IPS-NIHi7 (cell line): ENCODE measurements at regions not wholly inside any gene's neighbourhood (a gene's known extent, or its start where the extent isn't known, plus 50 kb on each side); places are given as distances from the start of the nearest gene placed in this dataset.

Experiments used
- DNase-seq: peaks from one replicate; pipeline ENCODE4 v3.0.0; 2012; ENCODE audit warnings: mixed read lengths; ENCODE audit errors: extremely low spot score

DNA sequence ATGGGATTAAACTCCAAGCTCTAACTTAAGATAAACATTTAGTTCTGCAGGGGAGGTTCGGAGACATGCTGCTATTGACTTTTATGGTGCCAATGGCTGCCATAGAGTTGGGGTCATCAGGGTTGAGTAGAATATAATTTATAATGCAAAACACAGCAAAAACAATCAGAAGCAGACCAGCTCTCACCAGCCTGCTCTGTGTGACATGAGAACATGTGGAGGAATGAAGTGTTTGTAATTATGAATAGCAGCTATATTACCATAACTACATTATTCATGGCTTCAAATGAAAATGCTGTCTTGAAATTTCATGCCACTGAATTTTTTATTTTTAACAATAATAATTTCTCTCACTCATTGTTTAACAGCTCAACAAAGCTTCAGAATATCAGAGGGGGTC, 645.6 kb upstream of the CDH8 start:
- no peak for DNase-seq

GRCh38 chr16:62678796-62679195, 642.6 kb upstream of the CDH8 start:
- DNase-seq: no peak

DNA sequence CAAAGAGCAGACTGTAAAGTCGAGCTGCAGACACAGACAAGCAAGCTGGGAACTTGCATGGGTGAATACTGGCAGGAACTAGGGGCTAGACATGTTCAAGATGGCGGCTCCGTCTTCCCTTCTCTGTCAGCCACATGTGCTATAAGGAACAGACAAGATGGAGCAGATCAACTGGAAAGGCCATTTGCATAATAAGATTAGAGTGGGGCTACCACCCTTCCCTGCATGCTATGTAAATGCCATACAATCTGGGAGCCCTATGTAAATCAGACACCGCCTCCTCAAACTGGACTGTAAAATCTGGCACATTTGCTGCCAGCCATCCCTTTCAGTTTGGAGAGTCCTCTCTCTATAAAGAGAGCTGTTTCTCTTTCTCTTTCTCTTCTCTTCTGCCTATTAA, 640.1 kb upstream of the CDH8 start:
- DNase-seq: no peak

DNA sequence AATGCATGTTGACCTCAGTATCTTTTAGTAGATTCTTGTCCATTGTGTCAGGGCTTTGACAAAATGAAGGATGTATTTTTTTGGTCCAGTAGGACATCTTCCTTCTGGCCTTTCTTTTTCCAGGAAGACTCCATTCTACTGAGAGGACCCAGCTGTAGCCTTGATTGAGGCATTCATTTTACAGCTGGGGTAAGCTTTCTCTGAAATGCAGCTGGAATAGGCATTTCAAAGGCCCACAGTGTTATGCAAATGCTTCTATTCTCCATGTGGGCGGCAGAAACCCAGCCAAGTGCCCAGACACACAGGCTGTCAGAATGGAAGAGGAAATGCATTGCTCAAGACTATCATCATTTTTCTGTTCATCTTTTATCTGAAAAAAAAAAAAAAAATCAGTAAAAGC, 629.0 kb upstream of the CDH8 start:
- DNase-seq: peak; percentile 44

DNA sequence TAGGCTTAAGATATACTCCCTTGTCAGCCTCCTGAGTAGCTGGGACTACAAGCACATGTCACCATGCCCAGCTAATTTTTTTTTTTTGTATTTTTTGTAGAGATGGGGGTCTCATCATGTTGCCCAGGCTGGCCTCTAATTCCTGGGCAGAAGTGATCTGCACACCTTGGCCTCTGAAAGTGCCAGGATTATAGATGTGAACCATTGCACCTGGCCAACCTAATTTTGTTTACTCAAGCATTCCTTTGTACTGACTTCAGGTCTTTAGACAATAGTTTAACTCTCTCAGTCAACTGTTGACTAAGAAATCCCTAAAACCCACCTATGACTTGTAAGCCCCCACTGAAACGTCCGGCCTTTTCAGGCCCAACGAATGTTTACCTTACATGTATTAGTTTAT, 628.3 kb upstream of the CDH8 start:
- no peak for DNase-seq

DNA sequence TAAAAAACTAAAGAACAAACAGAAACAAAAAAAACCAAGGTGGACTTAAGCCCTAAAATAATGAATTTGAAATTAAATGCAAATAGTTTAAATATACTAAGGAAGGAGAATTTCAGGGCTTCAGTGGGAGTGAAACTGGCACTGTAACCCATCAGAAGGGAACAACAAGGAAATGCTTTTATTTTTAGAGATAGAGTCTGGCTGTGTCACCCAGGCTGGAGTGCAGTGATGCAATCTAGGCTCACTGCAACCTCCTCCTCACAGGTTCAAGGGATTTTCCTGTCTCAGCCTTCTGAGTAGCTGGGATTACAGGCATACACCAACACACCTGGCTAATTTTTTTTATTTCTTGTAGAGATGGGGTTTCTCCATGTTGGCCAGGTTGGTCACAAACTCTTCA, 625.2 kb upstream of the CDH8 start:
- no peak for DNase-seq

DNA sequence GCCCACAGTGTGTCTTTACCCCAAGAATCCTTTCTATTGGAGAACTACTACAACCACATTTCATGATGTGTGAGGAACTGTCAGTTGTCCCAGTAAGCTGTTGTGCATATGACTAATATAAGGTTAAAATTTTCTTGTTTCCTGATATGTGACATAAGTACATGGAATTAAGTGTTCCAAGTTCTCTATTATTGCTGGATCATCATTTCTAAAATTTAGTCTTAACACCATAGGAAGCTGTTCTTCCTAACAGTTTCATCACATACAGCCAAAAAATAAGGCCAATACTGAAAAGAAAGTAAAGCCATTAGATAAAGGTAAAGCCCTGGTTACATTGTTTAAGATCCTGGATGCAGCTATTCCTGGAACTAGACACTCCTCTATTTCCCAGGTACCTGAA, 620.9 kb upstream of the CDH8 start:
- no peak for DNase-seq

- DNase-seq: no peak
Measured at GRCh38 chr16:62652441-62653120, 616.3 kb upstream of the CDH8 start.

GRCh38 chr16:62648256-62648655, 612.0 kb upstream of the CDH8 start:
- no peak for DNase-seq

DNA sequence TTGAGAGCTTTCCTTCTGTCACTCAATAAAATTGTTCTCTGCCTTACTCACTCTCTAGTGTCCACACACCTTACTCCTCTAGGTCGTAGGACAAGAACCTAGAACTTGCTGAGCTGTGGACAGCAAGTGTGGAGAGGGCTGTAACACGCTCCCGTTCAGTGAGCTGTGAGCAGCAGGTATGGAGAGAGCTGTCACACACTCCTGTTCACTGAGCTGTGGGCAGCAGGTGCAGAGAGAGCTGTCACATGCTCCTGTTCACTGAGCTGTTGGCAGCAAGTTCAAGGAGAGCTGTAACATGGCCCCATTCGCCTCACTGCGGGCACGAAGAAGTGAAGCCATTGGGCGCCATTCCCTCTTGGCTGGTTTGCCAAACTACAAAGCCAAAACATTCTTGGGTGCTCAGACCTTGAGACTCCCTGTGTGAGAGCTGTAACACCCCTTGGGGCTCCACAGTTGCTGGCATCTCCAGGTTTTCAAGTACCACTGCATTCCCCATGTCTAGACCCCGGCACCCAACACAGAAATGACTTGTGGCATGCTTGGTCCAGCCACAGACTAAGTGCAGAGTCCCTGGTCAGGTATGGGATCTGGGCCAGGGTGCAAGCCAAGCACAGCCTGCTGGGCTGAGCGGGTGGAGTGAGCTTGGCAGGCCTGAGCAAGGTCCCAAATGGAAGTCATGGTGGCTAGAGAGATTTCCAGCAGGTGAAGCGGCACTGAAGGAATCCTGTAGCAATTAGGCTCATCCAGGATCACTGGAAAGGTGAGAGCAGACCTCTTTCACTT, 608.0 kb upstream of the CDH8 start:
- no peak for DNase-seq

DNA sequence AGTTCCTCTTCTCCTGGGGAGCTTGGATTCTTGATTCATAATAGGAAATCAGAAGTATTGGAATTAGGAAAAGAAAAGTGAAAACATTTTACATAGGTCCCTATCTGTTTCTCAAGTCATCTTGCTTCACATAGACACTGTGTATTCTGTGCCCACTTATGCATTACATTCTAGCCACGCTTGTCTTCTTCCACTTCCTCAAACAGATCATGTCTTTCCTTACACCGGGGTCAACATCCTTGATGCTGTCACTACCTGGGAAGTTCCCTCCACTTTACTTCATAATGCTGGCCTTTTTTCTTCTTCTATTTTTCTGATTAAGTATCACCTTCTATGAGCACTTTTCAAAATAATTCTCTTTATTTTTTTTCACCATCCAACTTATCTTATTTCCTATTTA, 606.4 kb upstream of the CDH8 start:
- DNase-seq: no peak

DNA sequence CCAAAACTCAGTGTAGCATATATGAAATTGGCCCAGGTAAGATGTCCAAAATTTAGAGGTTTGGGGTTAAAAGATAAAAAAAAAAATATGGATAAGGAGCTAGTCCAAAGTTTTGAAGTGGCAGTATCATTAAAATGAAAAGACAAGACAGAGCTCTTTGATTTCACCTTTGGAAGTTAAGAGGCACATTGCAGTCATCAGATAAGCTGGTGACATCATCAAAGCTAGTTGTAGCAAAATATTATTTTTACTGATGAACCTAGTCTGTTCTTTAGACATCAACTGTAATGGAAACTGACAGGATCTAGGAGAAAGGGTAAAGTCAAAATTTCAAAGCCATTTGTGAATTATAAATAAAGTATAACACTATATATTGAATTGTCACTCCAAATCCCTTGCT, 603.7 kb upstream of the CDH8 start:
- DNase-seq: no peak

GRCh38 chr16:62638964-62639870, 603.0 kb upstream of the CDH8 start:
- no peak for DNase-seq

GRCh38 chr16:62638324-62638911, 602.2 kb upstream of the CDH8 start:
- no peak for DNase-seq

DNA sequence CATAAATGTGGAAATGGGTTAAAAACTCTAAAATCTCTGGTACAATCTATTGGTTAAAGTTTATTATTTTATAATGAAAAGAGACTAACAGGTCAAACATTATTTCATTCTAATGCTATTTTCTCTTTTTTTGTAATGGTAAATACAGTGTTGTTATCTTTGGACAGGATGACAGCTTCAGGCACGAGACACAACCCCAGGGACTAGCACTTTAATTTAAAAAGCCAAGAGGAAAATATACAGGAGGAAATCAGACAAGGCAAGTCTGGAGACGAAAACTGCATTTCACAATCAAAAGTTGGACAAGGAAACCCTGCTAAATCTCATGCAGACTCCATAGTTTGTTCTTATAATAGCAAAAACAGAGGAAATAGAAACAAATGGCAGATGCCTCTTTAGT, 589.1 kb upstream of the CDH8 start:
- no peak for DNase-seq

GRCh38 chr16:62620275-62620674, 584.0 kb upstream of the CDH8 start:
- no peak for DNase-seq

DNA sequence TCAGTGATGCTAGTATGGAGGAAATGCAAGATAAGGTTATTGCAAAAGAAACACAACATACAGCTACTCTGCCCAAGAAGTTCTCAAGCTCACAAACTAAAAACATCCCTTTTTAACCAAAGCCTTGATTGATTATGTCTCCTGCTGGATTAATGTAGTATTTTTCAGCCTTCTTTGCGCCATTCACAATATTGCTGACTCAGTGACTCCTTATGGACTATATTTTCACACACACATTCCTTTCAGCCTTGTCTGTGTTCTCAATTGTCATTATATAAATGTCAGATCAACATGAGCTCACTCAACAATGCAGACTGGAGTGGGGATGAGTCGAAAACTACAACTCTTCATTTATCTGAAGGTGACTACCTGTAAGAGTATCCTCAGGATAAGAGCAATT, 579.3 kb upstream of the CDH8 start:
- no peak for DNase-seq

DNA sequence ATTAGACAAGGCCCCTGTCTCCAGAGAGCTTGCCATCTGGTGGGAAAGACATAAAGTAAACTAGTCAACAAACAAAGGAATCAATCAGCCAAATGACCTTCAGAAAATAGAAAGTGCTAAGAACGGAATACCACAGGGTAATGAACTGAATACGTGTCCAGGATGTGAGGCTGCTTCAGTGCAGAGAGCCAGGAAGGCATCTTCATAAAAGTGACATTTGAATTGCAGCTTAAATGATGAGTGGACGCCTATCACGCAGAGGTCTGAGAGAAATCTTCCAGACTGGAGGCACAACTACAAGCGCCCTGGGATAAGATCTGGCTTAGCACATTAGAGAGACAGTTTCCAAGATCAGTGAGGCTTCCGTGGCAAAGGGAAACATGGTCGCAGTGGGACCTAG, 574.1 kb upstream of the CDH8 start:
- no peak for DNase-seq

DNA sequence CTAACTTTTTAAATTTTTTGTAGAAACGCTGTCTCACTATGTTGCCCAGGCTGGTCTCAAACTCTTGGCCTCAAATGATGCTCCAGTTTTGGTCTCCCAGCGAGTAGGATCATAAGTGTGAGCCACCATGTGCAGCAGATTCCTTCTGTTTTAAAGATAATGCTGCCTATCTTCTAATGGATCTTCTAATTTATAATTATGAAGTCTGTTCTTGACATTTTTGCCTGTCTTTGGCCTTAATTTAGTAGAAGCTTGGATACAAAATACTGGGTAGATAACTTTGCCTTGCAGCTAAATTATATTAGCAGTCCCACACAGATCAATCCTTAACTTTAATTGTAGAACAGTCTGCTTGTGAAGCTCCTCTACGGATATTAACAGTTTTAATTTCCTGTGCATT, 566.6 kb upstream of the CDH8 start:
- no peak for DNase-seq

- DNase-seq: no peak
Measured at GRCh38 chr16:62597875-62598274, 561.6 kb upstream of the CDH8 start.

GRCh38 chr16:62596584-62596983, 560.3 kb upstream of the CDH8 start:
- DNase-seq: no peak

GRCh38 chr16:62596125-62596524, 559.9 kb upstream of the CDH8 start:
- no peak for DNase-seq
